ENCODE measurements at regions not wholly inside any gene's neighbourhood (a gene's known extent, or its start where the extent isn't known, plus 50 kb on each side); places are given as distances from the start of the nearest gene placed in this dataset.

DNA sequence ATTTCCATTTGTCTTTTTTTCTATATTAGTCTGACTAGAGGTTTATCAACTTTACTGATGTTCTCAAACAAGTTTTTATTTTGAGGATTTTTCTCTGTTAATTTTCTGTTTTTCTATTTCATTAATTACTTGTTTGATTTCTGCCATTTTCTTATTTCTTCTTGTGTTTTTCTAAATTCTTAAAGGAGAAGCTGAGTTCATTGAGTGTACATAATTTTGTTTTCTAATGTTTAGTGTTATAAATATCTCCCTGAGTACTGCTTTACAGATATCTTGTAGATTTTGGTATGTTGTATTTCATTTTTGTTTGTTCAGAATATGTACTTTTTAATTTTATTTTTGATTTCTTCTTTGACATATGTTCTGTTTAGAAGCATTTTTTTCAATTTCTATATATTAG is 1404.3 kb upstream of the MIR17HG start:
- no peak for DNase-seq (ENCODE audit: low read depth)
- TF ChIP-seq CTCF (IDR thresholded peaks at IDR 0.05; ENCODE audit: low read length, missing control alignments) = no peak
- no peak overlapping the region for H3K4me3 ChIP-seq (replicated peaks; ENCODE audit: low read depth, low read length)

GRCh38 chr13:89950225-89950624 is 1397.3 kb upstream of the MIR17HG start:
- no peak overlapping the region for H3K4me3 ChIP-seq (replicated peaks; ENCODE audit: low read depth, low read length)
- TF ChIP-seq CTCF (IDR thresholded peaks at IDR 0.05; ENCODE audit: low read length, missing control alignments) = no peak
- no peak for DNase-seq (ENCODE audit: low read depth)

DNA sequence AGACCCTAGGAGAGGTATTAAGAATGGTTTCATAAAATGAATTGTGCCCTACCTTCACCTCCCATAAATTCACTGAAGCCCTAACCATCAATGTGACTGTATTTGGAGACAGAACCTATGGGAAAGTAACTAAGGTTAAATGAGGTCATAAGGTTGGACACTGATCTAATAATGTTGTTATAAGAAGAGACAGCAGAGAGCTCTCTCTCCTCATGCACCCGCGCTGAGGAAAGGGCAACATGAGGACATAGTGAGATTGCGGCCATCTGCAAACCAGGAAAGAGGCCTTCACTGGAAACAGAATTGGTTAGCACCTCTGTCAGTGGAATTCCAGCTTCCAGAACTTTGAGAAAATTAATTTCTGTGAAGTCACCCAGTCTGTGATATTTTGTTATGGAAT is 1396.1 kb upstream of the MIR17HG start:
- no peak for TF ChIP-seq CTCF (IDR thresholded peaks at IDR 0.05; ENCODE audit: low read length, missing control alignments)
- H3K4me3 ChIP-seq (replicated peaks; ENCODE audit: low read depth, low read length) = no peak overlapping the region
- DNase-seq (ENCODE audit: low read depth) = no peak

- H3K4me3 ChIP-seq (replicated peaks; ENCODE audit: low read depth, low read length) = no peak overlapping the region
- DNase-seq (ENCODE audit: low read depth) = no peak
- no peak for TF ChIP-seq CTCF (IDR thresholded peaks at IDR 0.05; ENCODE audit: low read length, missing control alignments)
Observed at GRCh38 chr13:89953581-89953980, 1393.9 kb upstream of the MIR17HG start.

DNA sequence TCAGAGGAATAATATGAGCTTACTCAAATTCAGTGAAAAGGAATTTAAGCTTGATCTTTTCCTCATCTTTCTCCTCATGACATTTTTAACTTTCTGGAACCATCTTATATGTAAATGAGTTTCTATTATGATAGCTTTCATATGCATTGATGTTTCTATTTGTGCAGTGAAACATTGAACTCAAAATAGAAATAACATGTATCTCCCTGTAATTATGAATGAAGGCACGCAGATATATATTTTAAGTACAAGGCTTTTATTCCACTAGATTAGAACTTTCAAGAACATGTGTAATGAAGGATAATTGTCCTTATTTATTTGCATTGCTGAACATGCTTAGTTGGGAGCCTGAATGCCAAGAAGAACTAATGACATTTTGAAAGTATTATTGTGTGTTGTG is 1391.7 kb upstream of the MIR17HG start:
- no peak for TF ChIP-seq CTCF (IDR thresholded peaks at IDR 0.05; ENCODE audit: low read length, missing control alignments)
- DNase-seq (ENCODE audit: low read depth) = no peak
- H3K4me3 ChIP-seq (replicated peaks; ENCODE audit: low read depth, low read length) = no peak overlapping the region

DNA sequence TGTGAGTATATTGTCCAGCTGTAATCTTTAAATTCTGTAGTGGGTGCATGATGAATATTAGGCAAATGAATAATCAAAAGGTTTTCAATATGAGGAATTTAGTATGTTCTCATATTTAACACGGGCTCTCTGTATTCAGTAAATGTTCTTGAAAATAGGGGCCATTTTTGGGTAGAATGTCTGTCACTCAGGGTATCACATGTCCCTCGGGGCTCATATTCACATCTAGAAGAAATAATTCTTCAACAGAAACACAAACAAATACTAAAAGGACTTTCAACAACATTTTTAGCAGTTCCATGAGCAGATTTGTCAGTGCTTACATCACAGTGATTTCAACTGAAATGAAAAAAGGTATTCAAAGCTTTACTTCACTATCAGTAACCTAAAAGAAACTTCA is 1388.4 kb upstream of the MIR17HG start:
- no peak for TF ChIP-seq CTCF (IDR thresholded peaks at IDR 0.05; ENCODE audit: low read length, missing control alignments)
- H3K4me3 ChIP-seq (replicated peaks; ENCODE audit: low read depth, low read length) = no peak overlapping the region
- DNase-seq (ENCODE audit: low read depth) = no peak

- no peak for DNase-seq (ENCODE audit: low read depth)
- no peak for TF ChIP-seq CTCF (IDR thresholded peaks at IDR 0.05; ENCODE audit: low read length, missing control alignments)
- H3K4me3 ChIP-seq (replicated peaks; ENCODE audit: low read depth, low read length) = no peak overlapping the region
Observed at GRCh38 chr13:89965252-89965651, 1382.2 kb upstream of the MIR17HG start.
